GM12875 (cell line): ENCODE measurements at regions not wholly inside any gene's neighbourhood (a gene's known extent, or its start where the extent isn't known, plus 50 kb on each side); places are given as distances from the start of the nearest gene placed in this dataset.
"Not testable (repeated sequence)": the region's sequence is repeated elsewhere in the genome, so short reads cannot be mapped to it uniquely, and the experiment has no call there.

Experiments
- H3K4me3 ChIP-seq: one replicate; pipeline ENCODE4 v1.5.1; 2011; ENCODE audit warnings: low read depth, low read length, control low read depth
- TF ChIP-seq, protein P1 (sequence below): IDR thresholded peaks from 2 replicates; pipeline ENCODE4 v1.5.1; 2011; ENCODE audit warnings: low read depth, mild to moderate bottlenecking, control low read depth, inconsistent platforms, low read length, moderate library complexity, borderline replicate concordance; ENCODE audit not compliant: insufficient read depth

DNA sequence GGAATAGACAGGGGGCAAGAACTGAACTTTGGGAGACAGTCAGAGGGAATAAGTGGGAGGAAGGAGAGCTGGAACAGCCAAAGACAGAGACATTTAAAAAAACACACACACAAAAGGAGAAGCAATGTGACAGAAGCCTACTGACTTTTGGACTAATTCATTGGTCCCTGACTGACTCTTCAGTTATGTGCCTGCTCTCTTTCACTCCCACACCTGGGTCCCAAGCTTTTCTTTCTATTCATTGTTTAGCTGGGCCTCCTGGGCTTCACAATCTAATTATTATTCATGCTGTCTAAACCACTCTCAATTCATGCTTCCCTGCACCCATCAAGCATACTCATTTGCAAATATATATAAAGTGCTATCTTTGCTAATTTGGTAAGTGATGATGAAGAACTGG, 139.2 kb upstream of the IRS4 start:
- TF ChIP-seq, protein P1, sequence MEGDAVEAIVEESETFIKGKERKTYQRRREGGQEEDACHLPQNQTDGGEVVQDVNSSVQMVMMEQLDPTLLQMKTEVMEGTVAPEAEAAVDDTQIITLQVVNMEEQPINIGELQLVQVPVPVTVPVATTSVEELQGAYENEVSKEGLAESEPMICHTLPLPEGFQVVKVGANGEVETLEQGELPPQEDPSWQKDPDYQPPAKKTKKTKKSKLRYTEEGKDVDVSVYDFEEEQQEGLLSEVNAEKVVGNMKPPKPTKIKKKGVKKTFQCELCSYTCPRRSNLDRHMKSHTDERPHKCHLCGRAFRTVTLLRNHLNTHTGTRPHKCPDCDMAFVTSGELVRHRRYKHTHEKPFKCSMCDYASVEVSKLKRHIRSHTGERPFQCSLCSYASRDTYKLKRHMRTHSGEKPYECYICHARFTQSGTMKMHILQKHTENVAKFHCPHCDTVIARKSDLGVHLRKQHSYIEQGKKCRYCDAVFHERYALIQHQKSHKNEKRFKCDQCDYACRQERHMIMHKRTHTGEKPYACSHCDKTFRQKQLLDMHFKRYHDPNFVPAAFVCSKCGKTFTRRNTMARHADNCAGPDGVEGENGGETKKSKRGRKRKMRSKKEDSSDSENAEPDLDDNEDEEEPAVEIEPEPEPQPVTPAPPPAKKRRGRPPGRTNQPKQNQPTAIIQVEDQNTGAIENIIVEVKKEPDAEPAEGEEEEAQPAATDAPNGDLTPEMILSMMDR, result no peak
- no peak overlapping the region for H3K4me3 ChIP-seq

DNA sequence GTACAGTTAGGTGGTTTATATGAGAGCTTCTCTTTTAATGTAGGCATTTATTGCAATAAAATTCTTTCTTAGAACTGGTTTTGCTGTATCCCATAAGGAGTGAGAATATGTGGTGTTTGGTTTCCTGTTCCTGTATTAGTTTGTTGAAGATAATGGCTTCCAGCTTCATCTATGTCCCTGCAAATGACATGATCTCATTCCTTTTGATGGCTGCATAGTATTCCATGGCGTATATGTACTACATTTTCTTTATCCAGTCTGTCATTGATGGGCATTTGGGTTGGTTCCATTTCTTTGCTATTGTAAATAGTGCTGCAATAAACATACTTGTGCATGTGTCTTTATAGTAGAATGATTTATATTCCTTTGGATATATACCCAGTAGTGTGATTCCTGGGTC, 106.7 kb upstream of the IRS4 start:
- not testable (repeated sequence) for H3K4me3 ChIP-seq

DNA sequence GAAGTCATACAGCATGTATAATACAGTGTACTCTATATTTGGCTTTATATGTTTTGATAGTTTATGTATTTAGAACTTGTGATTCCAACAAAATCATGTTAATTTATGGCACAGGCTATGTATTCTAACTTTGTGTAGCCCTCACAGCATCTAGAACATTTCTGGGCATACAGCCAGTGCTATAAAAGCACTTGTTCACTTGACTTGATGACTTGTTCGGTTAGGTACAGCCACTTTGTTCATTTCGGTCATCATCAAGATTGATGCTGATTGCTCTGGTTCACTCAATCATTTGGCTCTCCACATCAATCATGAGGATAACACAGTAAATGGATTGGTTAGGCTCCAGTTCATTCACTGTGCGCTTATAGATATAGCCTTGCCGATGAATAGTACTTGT, 97.6 kb upstream of the IRS4 start:
- TF ChIP-seq, protein P1, result no peak
- no peak overlapping the region for H3K4me3 ChIP-seq

DNA sequence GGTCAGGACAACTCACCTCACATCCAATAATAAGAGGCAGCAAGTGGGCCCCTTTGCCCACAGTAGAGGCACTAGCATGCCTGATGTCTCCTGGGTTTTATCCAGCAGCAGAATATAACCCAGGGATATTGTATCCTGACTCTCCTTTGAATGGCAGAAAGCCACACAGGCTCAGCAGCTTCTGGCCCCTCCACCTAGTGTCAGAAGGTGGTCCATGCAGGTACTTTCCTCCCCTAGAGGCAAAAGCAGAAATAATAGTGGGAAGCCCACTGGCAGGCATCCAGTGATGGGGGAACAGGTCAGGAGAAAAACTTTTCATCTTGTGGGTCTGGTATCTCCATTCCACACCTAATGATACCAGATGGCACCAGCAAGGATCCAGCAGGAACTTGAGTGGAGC, 75.5 kb upstream of the IRS4 start:
- TF ChIP-seq, protein P1, result peak; percentile 22; the same call in 1 of the 2 replicates
- H3K4me3 ChIP-seq, result no peak overlapping the region

DNA sequence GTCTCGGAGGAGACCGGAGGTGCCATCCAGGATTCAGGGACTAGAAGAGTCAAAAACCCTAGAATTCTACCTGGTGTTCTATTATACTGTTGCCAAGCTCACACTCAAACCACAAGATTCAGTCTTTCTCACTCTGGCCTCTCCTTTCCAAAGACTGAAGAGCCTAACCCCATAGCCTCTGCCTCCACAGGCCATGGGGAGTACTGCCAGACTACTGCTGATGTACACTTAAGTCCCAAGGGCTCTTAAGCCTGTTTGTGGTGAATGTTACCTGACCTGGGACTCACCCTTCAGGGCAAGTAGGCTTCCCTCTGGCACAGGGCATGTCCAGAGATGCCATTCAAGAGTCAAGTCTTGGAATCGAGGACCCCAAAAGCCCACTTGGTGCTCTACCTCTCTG, 58.9 kb upstream of the IRS4 start:
- H3K4me3 ChIP-seq, result no peak overlapping the region
- TF ChIP-seq, protein P1, result no peak
